Stimulated activated CD8-positive, alpha-beta memory T cell treated with anti-CD3 and anti-CD28 coated beads, Interleukin-4, amount 100 ng/mL, for 48 hours (primary cell): ENCODE measurements at regions not wholly inside any gene's neighbourhood (a gene's known extent, or its start where the extent isn't known, plus 50 kb on each side); places are given as distances from the start of the nearest gene placed in this dataset.

Experiments used
- DNase-seq: peaks from one replicate; pipeline ENCODE4 v3.0.0-alpha.2; 2020

- no peak for DNase-seq
Measured at GRCh38 chr18:40607542-40608148, 1347.4 kb upstream of the PIK3C3 start.

GRCh38 chr18:40606996-40607395, 1348.0 kb upstream of the PIK3C3 start:
- no peak for DNase-seq

GRCh38 chr18:40583671-40584070, 1371.4 kb upstream of the PIK3C3 start:
- DNase-seq, result no peak

GRCh38 chr18:40582105-40582504, 1372.9 kb upstream of the PIK3C3 start:
- DNase-seq, result no peak

GRCh38 chr18:40577981-40578365, 1377.1 kb upstream of the PIK3C3 start:
- DNase-seq, result no peak

GRCh38 chr18:40577239-40577980, 1377.6 kb upstream of the PIK3C3 start:
- DNase-seq, result no peak

- no peak for DNase-seq
Measured at GRCh38 chr18:40576507-40577115, 1378.4 kb upstream of the PIK3C3 start.

- DNase-seq, result no peak
Measured at GRCh38 chr18:40570615-40571014, 1384.4 kb upstream of the PIK3C3 start.

- no peak for DNase-seq
Measured at GRCh38 chr18:40569605-40570004, 1385.4 kb upstream of the PIK3C3 start.

GRCh38 chr18:40566510-40566844, 1388.6 kb upstream of the PIK3C3 start:
- no peak for DNase-seq

GRCh38 chr18:40565805-40566509, 1389.1 kb upstream of the PIK3C3 start:
- no peak for DNase-seq

- DNase-seq, result no peak
Measured at GRCh38 chr18:40559556-40559955, 1395.5 kb upstream of the PIK3C3 start.

GRCh38 chr18:40558706-40559392, 1396.2 kb upstream of the PIK3C3 start:
- DNase-seq, result no peak

GRCh38 chr18:40555914-40556313, 1399.1 kb upstream of the PIK3C3 start:
- no peak for DNase-seq

- no peak for DNase-seq
Measured at GRCh38 chr18:40553029-40553428, 1402.0 kb upstream of the PIK3C3 start.

GRCh38 chr18:40546875-40547274, 1408.2 kb upstream of the PIK3C3 start:
- DNase-seq, result no peak

- no peak for DNase-seq
Measured at GRCh38 chr18:40534723-40535122, 1420.3 kb upstream of the PIK3C3 start.

- DNase-seq, result no peak
Measured at GRCh38 chr18:40532046-40532445, 1423.0 kb upstream of the PIK3C3 start.

GRCh38 chr18:40531051-40531450, 1424.0 kb upstream of the PIK3C3 start:
- DNase-seq, result no peak

GRCh38 chr18:40529478-40529877, 1425.6 kb upstream of the PIK3C3 start:
- no peak for DNase-seq

- no peak for DNase-seq
Measured at GRCh38 chr18:40524881-40525280, 1430.2 kb upstream of the PIK3C3 start.

- no peak for DNase-seq
Measured at GRCh38 chr18:40523287-40523686, 1431.7 kb upstream of the PIK3C3 start.

- DNase-seq, result no peak
Measured at GRCh38 chr18:40501026-40501425, 1454.0 kb upstream of the PIK3C3 start.
